GM21576 (cell line): ENCODE measurements at regions not wholly inside any gene's neighbourhood (a gene's known extent, or its start where the extent isn't known, plus 50 kb on each side); places are given as distances from the start of the nearest gene placed in this dataset.
"Not testable (repeated sequence)": the region's sequence is repeated elsewhere in the genome, so short reads cannot be mapped to it uniquely, and the experiment has no call there.

ENCODE experiments used
- ATAC-seq: cut with Tn5 transposase; IDR thresholded peaks from one replicate; pipeline ENCODE4 v1.9.1; 2021; ENCODE audit warnings: mild to moderate bottlenecking, moderate library complexity; ENCODE audit not compliant: unreplicated experiment

- ATAC-seq, result no peak
Measured at GRCh38 chr22:22773979-22774604, 113.5 kb upstream of the IGLL5 start.

GRCh38 chr22:22774762-22775161 lies 112.9 kb upstream of the IGLL5 start:
- not testable (repeated sequence) for ATAC-seq

GRCh38 chr22:22776121-22776520 lies 111.5 kb upstream of the IGLL5 start:
- ATAC-seq, result no peak

GRCh38 chr22:22779213-22779612 lies 108.4 kb upstream of the IGLL5 start:
- no peak for ATAC-seq

- ATAC-seq, result no peak
Measured at GRCh38 chr22:22783575-22783974, 104.0 kb upstream of the IGLL5 start.

GRCh38 chr22:22784249-22785039 lies 103.2 kb upstream of the IGLL5 start:
- ATAC-seq, result no peak

GRCh38 chr22:22785316-22786065 lies 102.1 kb upstream of the IGLL5 start:
- no peak for ATAC-seq

GRCh38 chr22:22786301-22787115 lies 101.1 kb upstream of the IGLL5 start:
- ATAC-seq, result no peak

GRCh38 chr22:22787151-22787550 lies 100.5 kb upstream of the IGLL5 start:
- ATAC-seq, result no peak

- ATAC-seq, result no peak
Measured at GRCh38 chr22:22787786-22788459, 99.7 kb upstream of the IGLL5 start.

GRCh38 chr22:22788460-22789037 lies 99.1 kb upstream of the IGLL5 start:
- ATAC-seq, result no peak

- no peak for ATAC-seq
Measured at GRCh38 chr22:22789233-22789921, 98.2 kb upstream of the IGLL5 start.

GRCh38 chr22:22789922-22790845 lies 97.4 kb upstream of the IGLL5 start:
- no peak for ATAC-seq

- ATAC-seq, result no peak
Measured at GRCh38 chr22:22791438-22792181, 96.0 kb upstream of the IGLL5 start.

- ATAC-seq, result not testable (repeated sequence)
Measured at GRCh38 chr22:22792205-22792786, 95.3 kb upstream of the IGLL5 start.

GRCh38 chr22:22795639-22796038 lies 92.0 kb upstream of the IGLL5 start:
- not testable (repeated sequence) for ATAC-seq

- ATAC-seq, result no peak
Measured at GRCh38 chr22:22796724-22797123, 90.9 kb upstream of the IGLL5 start.
